Lung (tissue), 11 donors: ENCODE measurements at regions not wholly inside any gene's neighbourhood (a gene's known extent, or its start where the extent isn't known, plus 50 kb on each side); places are given as distances from the start of the nearest gene placed in this dataset.

Experiments
- ATAC-seq: fragments of 200-7000 bp; cut with Tn5 transposase; one replicate; pipeline ENCODE4 v1.9.1; 2020; ENCODE audit warnings: moderate number of reproducible peaks; ENCODE audit not compliant: insufficient read depth, low FRiP score
- DNase-seq, 3 donors: peaks; one replicate each; pipeline ENCODE4 v3.0.0-alpha.2; 2013 to 2017
- H3K27ac ChIP-seq, 2 donors: one replicate each; pipeline ENCODE4 v1.5.1; 2013; ENCODE audit warnings: mild to moderate bottlenecking in 2 of 2, moderate library complexity in 2 of 2, control low read depth in 1 of 2, inconsistent platforms in 1 of 2, low read depth in 1 of 2, low read length in 1 of 2
- H3K27me3 ChIP-seq, 3 donors: one replicate each; pipeline ENCODE4 v1.5.1; 2013; ENCODE audit warnings: low read length in 2 of 3; ENCODE audit not compliant: control insufficient read depth in 3 of 3, insufficient read depth in 3 of 3
- H3K36me3 ChIP-seq, 4 donors: one replicate each; pipeline ENCODE4 v1.5.1; 2013; ENCODE audit warnings: low read length in 4 of 4, mild to moderate bottlenecking in 1 of 4, moderate library complexity in 1 of 4; ENCODE audit not compliant: control insufficient read depth in 4 of 4, insufficient read depth in 4 of 4
- H3K4me1 ChIP-seq, 5 donors: one replicate each; pipeline ENCODE4 v1.5.1; 2013; ENCODE audit warnings: low read length in 5 of 5, mild to moderate bottlenecking in 2 of 5, moderate library complexity in 1 of 5; ENCODE audit not compliant: control insufficient read depth in 5 of 5, insufficient read depth in 5 of 5
- H3K4me3 ChIP-seq: one replicate; pipeline ENCODE4 v1.5.1; 2013; ENCODE audit warnings: mild to moderate bottlenecking, control low read depth, moderate library complexity
- H3K9ac ChIP-seq, 2 donors: one replicate each; pipeline ENCODE4 v1.5.1; 2013; ENCODE audit warnings: low read length in 2 of 2, control low read depth in 1 of 2; ENCODE audit not compliant: insufficient read depth in 1 of 2
- H3K9me3 ChIP-seq, 4 donors: one replicate each; pipeline ENCODE4 v1.5.1; 2013; ENCODE audit warnings: low read length in 3 of 4, mild to moderate bottlenecking in 1 of 4, moderate library complexity in 1 of 4; ENCODE audit not compliant: control insufficient read depth in 4 of 4, insufficient read depth in 3 of 4
- CTCF ChIP-seq: IDR thresholded peaks from 2 replicates; pipeline ENCODE4 v1.5.1; 2012; ENCODE audit warnings: mild to moderate bottlenecking; ENCODE audit errors: control extremely low read depth, extremely low read depth
- WGBS, 2 donors: extraction: QIAGEN DNeasy Blood & Tissue Kit; methylation state at CpG; one replicate each; pipeline ENCODE4 v1.1.7; 2013; 5-methylcytosine and 5-hydroxymethylcytosine counted together
- donor health status: control.
- donor health status: control.
- donor health status: Bipolar disorder and iron deficiency.
- donor health status: healthy.
- donor health status: DM: yes; HTN: yes; CAD: no.

GRCh38 chr1:229812148-229812547 lies 186.1 kb downstream of the URB2 start:
- WGBS, 2 donors = 54 to 59% methylated on average over 1 of the region's 1 CpG
- H3K9me3 ChIP-seq = peaks cover 0 to 13% (median 5%) of the 10 kb centered on the region in 4 donors
- no peaks in the 10 kb centered on the region for H3K36me3 ChIP-seq
- H3K27me3 ChIP-seq = no peaks in the 10 kb centered on the region
- no peak overlapping the region for H3K9ac ChIP-seq
- TF ChIP-seq CTCF = no peak
- no peak overlapping the region for H3K4me3 ChIP-seq
- H3K27ac ChIP-seq = no peak overlapping the region
- no peak for DNase-seq
- no peak for ATAC-seq
- no peaks in the 10 kb centered on the region for H3K4me1 ChIP-seq

- no peak for TF ChIP-seq CTCF
- Histone ChIP-seq H3K27me3 (no peaks in the 10 kb centered on the region), H3K36me3 (no peaks in the 10 kb centered on the region), H3K4me1 (no peaks in the 10 kb centered on the region), H3K27ac (no peak overlapping the region), H3K9me3 (peaks cover 0 to 13% (median 5%) of the 10 kb centered on the region in 4 donors), H3K9ac (no peak overlapping the region), H3K4me3 (no peak overlapping the region)
- DNase-seq = no peak
- no peak for ATAC-seq
- whole genome bisulfite sequencing, 2 donors = 85 to 93% methylated on average over 4 of the region's 4 CpGs
Observed at GRCh38 chr1:229812693-229813092, 186.6 kb downstream of the URB2 start.

- ATAC-seq (no peak), DNase-seq (no peak)
- Histone ChIP-seq H3K27me3 (no peaks in the 10 kb centered on the region), H3K9ac (no peak overlapping the region), H3K36me3 (no peaks in the 10 kb centered on the region), H3K27ac (no peak overlapping the region), H3K9me3 (peaks cover 0 to 4% (median 2%) of the 10 kb centered on the region in 4 donors), H3K4me3 (no peak overlapping the region), H3K4me1 (no peaks in the 10 kb centered on the region)
- 92 to 96% methylated on average over 4 of the region's 4 CpGs for WGBS, 2 donors
- no peak for TF ChIP-seq CTCF
Observed at GRCh38 chr1:229815076-229815475, 189.0 kb downstream of the URB2 start.

GRCh38 chr1:229815961-229816360 lies 189.9 kb downstream of the URB2 start:
- 75 to 86% methylated on average over 2 of the region's 2 CpGs for WGBS, 2 donors
- peaks cover 0 to 2% (median 0%) of the 10 kb centered on the region in 4 donors for H3K9me3 ChIP-seq
- TF ChIP-seq CTCF = no peak
- H3K9ac ChIP-seq = no peak overlapping the region
- ATAC-seq (no peak), DNase-seq (no peak)
- H3K4me3 ChIP-seq = no peak overlapping the region
- H3K27ac ChIP-seq = no peak overlapping the region
- H3K27me3 ChIP-seq = no peaks in the 10 kb centered on the region
- no peaks in the 10 kb centered on the region for H3K36me3 ChIP-seq
- H3K4me1 ChIP-seq = no peaks in the 10 kb centered on the region
